HCT116 (cell line): ENCODE measurements at regions not wholly inside any gene's neighbourhood (a gene's known extent, or its start where the extent isn't known, plus 50 kb on each side); places are given as distances from the start of the nearest gene placed in this dataset.

Experiments used
- CTCF ChIP-seq, 3 experiments: fragments of 200-600 bp in 1 of 3; sonication (generic) in 1 of 3; IDR thresholded peaks in 2 of 3; conservative IDR thresholded peaks in 1 of 3; 2 replicates each; pipeline ENCODE4 v1.5.1; 2012 to 2017; ENCODE audit warnings: low read depth in 2 of 3, low read length in 2 of 3, antibody characterized with exemption in 1 of 3, borderline replicate concordance in 1 of 3, control low read depth in 1 of 3, mild to moderate bottlenecking in 1 of 3, mixed read lengths in 1 of 3, mixed run types in 1 of 3, moderate library complexity in 1 of 3; ENCODE audit not compliant: insufficient read depth in 1 of 3
- ELF1 ChIP-seq: IDR thresholded peaks from 2 replicates; pipeline ENCODE4 v1.6.1; 2012; ENCODE audit warnings: low read depth, borderline replicate concordance
- EZH2 ChIP-seq: fragments of 200-600 bp; sonication (generic); IDR thresholded peaks from 2 replicates; pipeline ENCODE4 v1.6.1; 2017; ENCODE audit warnings: antibody characterized with exemption, mixed run types
- EZH2phosphoT487 ChIP-seq: fragments of 200-600 bp; IDR thresholded peaks from 2 replicates; pipeline ENCODE4 v1.6.1; 2018; ENCODE audit warnings: antibody characterized with exemption, borderline replicate concordance
- FOSL1 ChIP-seq: IDR thresholded peaks from 2 replicates; pipeline ENCODE4 v1.6.1; 2012; ENCODE audit warnings: low read depth
- JUND ChIP-seq: IDR thresholded peaks from 2 replicates; pipeline ENCODE4 v1.6.1; 2012
- MAX ChIP-seq: IDR thresholded peaks from 2 replicates; pipeline ENCODE4 v1.6.1; 2012
- POLR2A ChIP-seq: IDR thresholded peaks from 2 replicates; pipeline ENCODE4 v1.7.0; 2011; ENCODE audit warnings: borderline replicate concordance; ENCODE audit not compliant: insufficient read depth, insufficient read length; ENCODE audit errors: extremely low read depth
- POLR2AphosphoS5 ChIP-seq: IDR thresholded peaks from 2 replicates; pipeline ENCODE4 v1.6.1; 2011; ENCODE audit warnings: mild to moderate bottlenecking, low read depth, low read length, moderate library complexity
- SIN3A ChIP-seq: IDR thresholded peaks from 2 replicates; pipeline ENCODE4 v1.6.1; 2012; ENCODE audit warnings: low read depth

GRCh38 chr6:87815449-87815848 is 113.4 kb upstream of the AKIRIN2 start:
- TF ChIP-seq CTCF (IDR thresholded peaks at IDR 0.05 in 2 of 3, conservative IDR thresholded peaks at IDR 0.05 in 1 of 3; ENCODE audit: borderline replicate concordance in 1 of 3, insufficient read depth in 1 of 3, low read depth in 2 of 3, low read length in 2 of 3) (no peak), POLR2A (no peak), MAX (no peak), EZH2 (no peak), EZH2phosphoT487 (no peak), ELF1 (no peak), JUND (no peak), POLR2AphosphoS5 (no peak), FOSL1 (no peak), SIN3A (no peak)
